ENCODE measurements at regions not wholly inside any gene's neighbourhood (a gene's known extent, or its start where the extent isn't known, plus 50 kb on each side); places are given as distances from the start of the nearest gene placed in this dataset.

GRCh38 chr4:161008527-161008926 lies 1155.3 kb downstream of the FSTL5 start:
- H3K27ac ChIP-seq (ENCODE audit: control insufficient read depth, insufficient read depth, low read length), result no peak overlapping the region
- H2AFZ ChIP-seq (ENCODE audit: control insufficient read depth, low read length), result no peak overlapping the region
- no peaks in the 10 kb centered on the region for H3K36me3 ChIP-seq (ENCODE audit: control insufficient read depth in 2 of 2, extremely low read depth in 1 of 2, insufficient read depth in 2 of 2, low read length in 2 of 2)
- H3K27me3 ChIP-seq (ENCODE audit: control insufficient read depth, extremely low read depth, insufficient read depth, low read length), result no peaks in the 10 kb centered on the region
- H3K79me2 ChIP-seq (ENCODE audit: control insufficient read depth, insufficient read depth, low read length), result no peaks in the 10 kb centered on the region
- no peaks in the 10 kb centered on the region for H3K9me1 ChIP-seq (ENCODE audit: control insufficient read depth, extremely low read depth, insufficient read depth, low read length)
- no peaks in the 10 kb centered on the region for H4K20me1 ChIP-seq (ENCODE audit: control insufficient read depth, extremely low read depth, insufficient read depth, low read length)
- FAIRE-seq (no peak), DNase-seq (ENCODE audit: low read depth, low spot score) (no peak)
- no peaks in the 10 kb centered on the region for H3K4me1 ChIP-seq (ENCODE audit: control insufficient read depth, extremely low read depth, insufficient read depth, low read length)
- dilution Hi-C loops (cut with MboI; ENCODE audit: extremely low pct_ligation_motif_present, low sequenced_read_pairs), result no loop called here
- no peak overlapping the region for H3K4me3 ChIP-seq (ENCODE audit: control insufficient read depth in 2 of 3, extremely low read depth in 1 of 3, insufficient read depth in 2 of 3, low read depth in 1 of 3, low read length in 3 of 3)
- no peak for TF ChIP-seq EZH2 (IDR thresholded peaks at IDR 0.05; ENCODE audit: low read length)
- TF ChIP-seq, protein P1, sequence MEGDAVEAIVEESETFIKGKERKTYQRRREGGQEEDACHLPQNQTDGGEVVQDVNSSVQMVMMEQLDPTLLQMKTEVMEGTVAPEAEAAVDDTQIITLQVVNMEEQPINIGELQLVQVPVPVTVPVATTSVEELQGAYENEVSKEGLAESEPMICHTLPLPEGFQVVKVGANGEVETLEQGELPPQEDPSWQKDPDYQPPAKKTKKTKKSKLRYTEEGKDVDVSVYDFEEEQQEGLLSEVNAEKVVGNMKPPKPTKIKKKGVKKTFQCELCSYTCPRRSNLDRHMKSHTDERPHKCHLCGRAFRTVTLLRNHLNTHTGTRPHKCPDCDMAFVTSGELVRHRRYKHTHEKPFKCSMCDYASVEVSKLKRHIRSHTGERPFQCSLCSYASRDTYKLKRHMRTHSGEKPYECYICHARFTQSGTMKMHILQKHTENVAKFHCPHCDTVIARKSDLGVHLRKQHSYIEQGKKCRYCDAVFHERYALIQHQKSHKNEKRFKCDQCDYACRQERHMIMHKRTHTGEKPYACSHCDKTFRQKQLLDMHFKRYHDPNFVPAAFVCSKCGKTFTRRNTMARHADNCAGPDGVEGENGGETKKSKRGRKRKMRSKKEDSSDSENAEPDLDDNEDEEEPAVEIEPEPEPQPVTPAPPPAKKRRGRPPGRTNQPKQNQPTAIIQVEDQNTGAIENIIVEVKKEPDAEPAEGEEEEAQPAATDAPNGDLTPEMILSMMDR (optimal IDR thresholded peaks at IDR 0.05 in 1 of 3, IDR thresholded peaks at IDR 0.05 in 1 of 3, conservative IDR thresholded peaks at IDR 0.05 in 1 of 3; ENCODE audit: extremely low read depth in 1 of 3, insufficient read depth in 2 of 3, low read length in 3 of 3), result no peak
- no peak overlapping the region for H3K4me2 ChIP-seq (ENCODE audit: control insufficient read depth, extremely low read depth, insufficient read depth, low read depth, low read length)
- H3K9me3 ChIP-seq (ENCODE audit: control insufficient read depth, low read depth, low read length), result no peaks in the 10 kb centered on the region
- H3K9ac ChIP-seq (ENCODE audit: control insufficient read depth, extremely low read depth, insufficient read depth, low read length), result no peak overlapping the region

DNA sequence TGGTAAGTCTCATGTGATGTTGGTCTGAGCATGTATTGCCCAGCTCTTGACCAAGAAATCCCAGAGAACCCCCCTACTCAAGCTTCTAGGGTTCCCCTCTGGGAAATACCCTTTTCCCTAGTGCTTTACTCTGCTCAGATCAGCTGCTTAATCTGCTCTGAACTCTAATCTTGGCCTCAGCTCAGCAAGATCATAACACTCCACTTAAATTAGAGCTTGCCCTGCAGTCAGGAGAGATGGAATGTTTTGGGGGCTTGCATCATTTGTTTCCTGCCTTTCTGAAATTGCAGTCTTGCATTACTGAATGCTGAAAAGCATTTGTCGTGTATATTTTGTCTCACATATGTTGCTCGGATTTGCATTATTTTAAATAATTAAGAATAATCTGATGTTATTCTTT lies 1153.6 kb downstream of the FSTL5 start:
- Histone ChIP-seq H3K9ac (ENCODE audit: control insufficient read depth, extremely low read depth, insufficient read depth, low read length) (no peak overlapping the region), H3K9me3 (ENCODE audit: control insufficient read depth, low read depth, low read length) (no peaks in the 10 kb centered on the region), H3K4me2 (ENCODE audit: control insufficient read depth, extremely low read depth, insufficient read depth, low read depth, low read length) (no peak overlapping the region), H3K27ac (ENCODE audit: control insufficient read depth, insufficient read depth, low read length) (no peak overlapping the region), H2AFZ (ENCODE audit: control insufficient read depth, low read length) (no peak overlapping the region), H3K4me1 (ENCODE audit: control insufficient read depth, extremely low read depth, insufficient read depth, low read length) (no peaks in the 10 kb centered on the region), H3K4me3 (ENCODE audit: control insufficient read depth in 2 of 3, extremely low read depth in 1 of 3, insufficient read depth in 2 of 3, low read depth in 1 of 3, low read length in 3 of 3) (no peak overlapping the region), H3K9me1 (ENCODE audit: control insufficient read depth, extremely low read depth, insufficient read depth, low read length) (no peaks in the 10 kb centered on the region), H4K20me1 (ENCODE audit: control insufficient read depth, extremely low read depth, insufficient read depth, low read length) (no peaks in the 10 kb centered on the region), H3K36me3 (ENCODE audit: control insufficient read depth in 2 of 2, extremely low read depth in 1 of 2, insufficient read depth in 2 of 2, low read length in 2 of 2) (no peaks in the 10 kb centered on the region), H3K27me3 (ENCODE audit: control insufficient read depth, extremely low read depth, insufficient read depth, low read length) (no peaks in the 10 kb centered on the region), H3K79me2 (ENCODE audit: control insufficient read depth, insufficient read depth, low read length) (no peaks in the 10 kb centered on the region)
- no peak for FAIRE-seq
- TF ChIP-seq, protein P1 (optimal IDR thresholded peaks at IDR 0.05 in 1 of 3, IDR thresholded peaks at IDR 0.05 in 1 of 3, conservative IDR thresholded peaks at IDR 0.05 in 1 of 3; ENCODE audit: extremely low read depth in 1 of 3, insufficient read depth in 2 of 3, low read length in 3 of 3), result no peak
- no peak for TF ChIP-seq EZH2 (IDR thresholded peaks at IDR 0.05; ENCODE audit: low read length)
- no peak for DNase-seq (ENCODE audit: low read depth, low spot score)
- dilution Hi-C loops (cut with MboI; ENCODE audit: extremely low pct_ligation_motif_present, low sequenced_read_pairs), result no loop called here

Measured in keratinocyte (primary cell).